Endothelial cell of umbilical vein (primary cell): ENCODE measurements at regions not wholly inside any gene's neighbourhood (a gene's known extent, or its start where the extent isn't known, plus 50 kb on each side); places are given as distances from the start of the nearest gene placed in this dataset.
"Not testable (repeated sequence)": the region's sequence is repeated elsewhere in the genome, so short reads cannot be mapped to it uniquely, and the experiment has no call there.

Source experiments
- EZH2 ChIP-seq: IDR thresholded peaks from 2 replicates; pipeline ENCODE4 v1.6.1; 2012; ENCODE audit warnings: borderline replicate concordance, low read depth, mild to moderate bottlenecking, moderate library complexity, low read length, inconsistent platforms; ENCODE audit not compliant: severe bottlenecking
- JUN ChIP-seq: IDR thresholded peaks from 2 replicates; pipeline ENCODE4 v1.6.1; 2011; ENCODE audit warnings: borderline replicate concordance, low read depth; ENCODE audit not compliant: insufficient read length, insufficient read depth
- POLR2A ChIP-seq: IDR thresholded peaks from 2 replicates; pipeline ENCODE4 v1.6.1; 2012; ENCODE audit warnings: low read depth, mild to moderate bottlenecking, control low read depth, low read length
- POLR2AphosphoS5 ChIP-seq: IDR thresholded peaks from 2 replicates; pipeline ENCODE4 v1.6.1; 2012; ENCODE audit warnings: low read depth, mild to moderate bottlenecking, control low read depth, low read length, moderate library complexity; ENCODE audit not compliant: insufficient read depth
- TF ChIP-seq, protein P1 (sequence below), 2 donors: IDR thresholded peaks; 1 replicate in 1 of 2; 2 replicates in 1 of 2; pipeline ENCODE4 v1.5.1; 2011; ENCODE audit warnings: low read length in 2 of 2, mild to moderate bottlenecking in 2 of 2, moderate library complexity in 2 of 2, control low read depth in 1 of 2, inconsistent platforms in 1 of 2, low read depth in 1 of 2; ENCODE audit not compliant: insufficient read depth in 1 of 2; ENCODE audit errors: extremely low read depth in 1 of 2
- TF ChIP-seq, protein P2 (sequence below): IDR thresholded peaks from 2 replicates; pipeline ENCODE4 v1.6.1; 2011; ENCODE audit not compliant: insufficient read depth, insufficient read length

DNA sequence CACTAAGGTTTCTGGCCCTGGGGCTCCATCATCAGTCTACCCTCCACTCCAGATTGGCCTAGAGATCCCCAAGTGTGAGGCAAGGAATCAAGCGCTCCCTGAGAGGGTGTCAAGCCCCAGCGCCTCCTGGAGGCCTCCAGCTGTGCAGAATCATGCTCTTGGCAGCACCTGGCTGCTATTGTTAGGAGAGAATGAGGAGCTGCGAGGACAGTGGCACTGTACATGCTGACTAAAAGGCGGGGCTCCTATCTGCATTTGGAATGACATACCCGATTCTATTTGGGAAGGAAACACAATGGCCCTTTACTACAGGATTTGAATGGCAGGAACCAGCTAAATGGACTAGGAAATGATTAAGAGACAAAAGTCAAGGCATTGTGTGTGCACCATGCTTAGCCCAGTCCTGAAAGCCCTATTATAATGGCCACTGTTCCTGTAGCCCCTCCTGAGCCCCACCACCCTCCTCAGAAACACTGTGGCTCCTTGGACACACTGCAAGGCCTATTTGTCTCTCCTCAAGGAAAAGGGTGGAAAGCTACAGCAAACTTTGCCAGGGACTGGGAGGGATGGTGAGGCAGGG lies 106.1 kb downstream of the KBTBD2 start:
- not testable (repeated sequence) for TF ChIP-seq EZH2, POLR2AphosphoS5, JUN, POLR2A
- TF ChIP-seq, protein P1, sequence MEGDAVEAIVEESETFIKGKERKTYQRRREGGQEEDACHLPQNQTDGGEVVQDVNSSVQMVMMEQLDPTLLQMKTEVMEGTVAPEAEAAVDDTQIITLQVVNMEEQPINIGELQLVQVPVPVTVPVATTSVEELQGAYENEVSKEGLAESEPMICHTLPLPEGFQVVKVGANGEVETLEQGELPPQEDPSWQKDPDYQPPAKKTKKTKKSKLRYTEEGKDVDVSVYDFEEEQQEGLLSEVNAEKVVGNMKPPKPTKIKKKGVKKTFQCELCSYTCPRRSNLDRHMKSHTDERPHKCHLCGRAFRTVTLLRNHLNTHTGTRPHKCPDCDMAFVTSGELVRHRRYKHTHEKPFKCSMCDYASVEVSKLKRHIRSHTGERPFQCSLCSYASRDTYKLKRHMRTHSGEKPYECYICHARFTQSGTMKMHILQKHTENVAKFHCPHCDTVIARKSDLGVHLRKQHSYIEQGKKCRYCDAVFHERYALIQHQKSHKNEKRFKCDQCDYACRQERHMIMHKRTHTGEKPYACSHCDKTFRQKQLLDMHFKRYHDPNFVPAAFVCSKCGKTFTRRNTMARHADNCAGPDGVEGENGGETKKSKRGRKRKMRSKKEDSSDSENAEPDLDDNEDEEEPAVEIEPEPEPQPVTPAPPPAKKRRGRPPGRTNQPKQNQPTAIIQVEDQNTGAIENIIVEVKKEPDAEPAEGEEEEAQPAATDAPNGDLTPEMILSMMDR (IDR thresholded peaks at IDR 0.05; ENCODE audit: extremely low read depth in 1 of 2, insufficient read depth in 1 of 2, low read depth in 1 of 2, low read length in 2 of 2) = not testable (repeated sequence)
- TF ChIP-seq, protein P2, sequence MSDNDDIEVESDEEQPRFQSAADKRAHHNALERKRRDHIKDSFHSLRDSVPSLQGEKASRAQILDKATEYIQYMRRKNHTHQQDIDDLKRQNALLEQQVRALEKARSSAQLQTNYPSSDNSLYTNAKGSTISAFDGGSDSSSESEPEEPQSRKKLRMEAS = not testable (repeated sequence)
